BLaER1 (cell line): ENCODE measurements at regions not wholly inside any gene's neighbourhood (a gene's known extent, or its start where the extent isn't known, plus 50 kb on each side); places are given as distances from the start of the nearest gene placed in this dataset.

ENCODE experiments used
- H3K27ac ChIP-seq: shearing (Covaris generic); formaldehyde crosslinking; 2 replicates; pipeline ENCODE4 v1.8.1; 2022
- H3K27me3 ChIP-seq: shearing (Covaris generic); formaldehyde crosslinking; 2 replicates; pipeline ENCODE4 v1.8.1; 2022
- H3K36me3 ChIP-seq: shearing (Covaris generic); formaldehyde crosslinking; 2 replicates; pipeline ENCODE4 v1.8.1; 2022
- H3K4me1 ChIP-seq: shearing (Covaris generic); formaldehyde crosslinking; 2 replicates; pipeline ENCODE4 v1.8.1; 2022
- H3K4me2 ChIP-seq: shearing (Covaris generic); formaldehyde crosslinking; 2 replicates; pipeline ENCODE4 v1.8.1; 2022
- H3K4me3 ChIP-seq: shearing (Covaris generic); formaldehyde crosslinking; 2 replicates; pipeline ENCODE4 v1.8.1; 2022
- H3K9ac ChIP-seq: shearing (Covaris generic); formaldehyde crosslinking; 2 replicates; pipeline ENCODE4 v1.8.1; 2022
- H3K9me3 ChIP-seq: shearing (Covaris generic); formaldehyde crosslinking; 2 replicates; pipeline ENCODE4 v1.8.1; 2022
- H4K20me1 ChIP-seq: shearing (Covaris generic); formaldehyde crosslinking; 2 replicates; pipeline ENCODE4 v1.8.1; 2022
- Cebpa-rat ChIP-seq: shearing (Covaris generic); IDR thresholded peaks from 2 replicates; pipeline ENCODE4 v1.8.1; 2022

DNA sequence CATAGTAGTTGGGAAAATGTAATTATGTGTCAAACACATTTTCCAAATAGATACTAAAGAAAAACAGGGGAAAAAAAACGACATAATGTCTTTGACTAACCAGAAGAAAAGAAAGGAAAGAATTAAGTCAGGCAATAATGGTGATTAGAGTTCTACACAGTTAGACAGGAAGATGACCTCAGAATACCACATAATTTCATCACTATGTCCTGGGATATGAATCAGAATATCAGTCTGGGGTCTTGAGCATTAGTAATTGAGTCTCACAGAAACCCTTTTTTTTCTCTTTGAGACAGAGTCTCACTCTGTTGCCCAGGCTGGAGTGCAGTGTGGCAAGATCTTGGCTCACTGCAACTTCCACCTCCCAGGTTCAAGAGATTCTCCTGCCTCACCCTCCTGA, 503.4 kb downstream of the SLITRK1 start:
- Histone ChIP-seq H3K4me2 (no peak overlapping the region), H3K9ac (no peak overlapping the region), H3K27me3 (no peaks in the 10 kb centered on the region), H3K4me1 (no peaks in the 10 kb centered on the region), H3K9me3 (no peaks in the 10 kb centered on the region), H3K27ac (no peak overlapping the region), H3K36me3 (no peaks in the 10 kb centered on the region), H3K4me3 (no peak overlapping the region), H4K20me1 (no peaks in the 10 kb centered on the region)
- TF ChIP-seq Cebpa-rat, result no peak

- TF ChIP-seq Cebpa-rat, result no peak
- Histone ChIP-seq H3K4me3 (no peak overlapping the region), H3K4me1 (no peaks in the 10 kb centered on the region), H3K4me2 (no peak overlapping the region), H3K27ac (no peak overlapping the region), H3K36me3 (no peaks in the 10 kb centered on the region), H3K27me3 (no peaks in the 10 kb centered on the region), H4K20me1 (no peaks in the 10 kb centered on the region), H3K9ac (no peak overlapping the region), H3K9me3 (no peaks in the 10 kb centered on the region)
Observed at GRCh38 chr13:83377491-83377890, 504.8 kb downstream of the SLITRK1 start.

- H3K9ac ChIP-seq, result no peak overlapping the region
- H3K36me3 ChIP-seq, result no peaks in the 10 kb centered on the region
- H3K4me3 ChIP-seq, result no peak overlapping the region
- H4K20me1 ChIP-seq, result no peaks in the 10 kb centered on the region
- H3K27me3 ChIP-seq, result no peaks in the 10 kb centered on the region
- H3K27ac ChIP-seq, result no peak overlapping the region
- no peak overlapping the region for H3K4me2 ChIP-seq
- TF ChIP-seq Cebpa-rat, result no peak
- H3K9me3 ChIP-seq, result no peaks in the 10 kb centered on the region
- H3K4me1 ChIP-seq, result no peaks in the 10 kb centered on the region
Observed at GRCh38 chr13:83372786-83373185, 509.5 kb downstream of the SLITRK1 start.

GRCh38 chr13:83365723-83366122, 516.6 kb downstream of the SLITRK1 start:
- Histone ChIP-seq H3K27ac (no peak overlapping the region), H3K9ac (no peak overlapping the region), H3K36me3 (no peaks in the 10 kb centered on the region), H3K9me3 (no peaks in the 10 kb centered on the region), H4K20me1 (no peaks in the 10 kb centered on the region), H3K4me3 (no peak overlapping the region), H3K27me3 (no peaks in the 10 kb centered on the region), H3K4me1 (no peaks in the 10 kb centered on the region), H3K4me2 (no peak overlapping the region)
- no peak for TF ChIP-seq Cebpa-rat

DNA sequence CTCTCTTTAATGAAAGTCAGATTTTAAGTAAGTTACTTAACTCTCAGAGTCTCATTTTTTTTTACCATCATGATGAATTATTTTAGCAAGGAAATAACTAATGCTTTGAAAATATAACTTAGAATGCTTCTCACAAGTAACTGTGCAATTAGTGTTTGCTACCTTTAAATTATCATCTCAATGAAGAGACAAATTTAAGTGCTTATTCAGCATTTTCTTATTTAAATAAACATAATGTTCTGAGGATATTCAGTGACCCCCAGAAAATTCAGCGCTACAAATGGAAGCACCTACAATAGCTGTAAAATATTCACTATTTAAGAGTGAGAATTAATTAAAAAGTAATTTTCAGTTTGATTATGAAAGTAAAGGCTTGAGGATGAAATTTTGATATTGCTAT, 527.2 kb downstream of the SLITRK1 start:
- Histone ChIP-seq H3K4me2 (no peak overlapping the region), H3K27ac (no peak overlapping the region), H3K4me1 (no peaks in the 10 kb centered on the region), H3K4me3 (no peak overlapping the region), H3K27me3 (no peaks in the 10 kb centered on the region), H4K20me1 (no peaks in the 10 kb centered on the region), H3K9ac (no peak overlapping the region), H3K36me3 (no peaks in the 10 kb centered on the region), H3K9me3 (no peaks in the 10 kb centered on the region)
- no peak for TF ChIP-seq Cebpa-rat

- TF ChIP-seq Cebpa-rat, result no peak
- H3K4me3 ChIP-seq, result no peak overlapping the region
- H3K27me3 ChIP-seq, result no peaks in the 10 kb centered on the region
- H4K20me1 ChIP-seq, result no peaks in the 10 kb centered on the region
- H3K9me3 ChIP-seq, result no peaks in the 10 kb centered on the region
- H3K4me2 ChIP-seq, result no peak overlapping the region
- H3K27ac ChIP-seq, result no peak overlapping the region
- H3K36me3 ChIP-seq, result no peaks in the 10 kb centered on the region
- H3K4me1 ChIP-seq, result no peaks in the 10 kb centered on the region
- H3K9ac ChIP-seq, result no peak overlapping the region
Observed at GRCh38 chr13:83352391-83352790, 529.9 kb downstream of the SLITRK1 start.

DNA sequence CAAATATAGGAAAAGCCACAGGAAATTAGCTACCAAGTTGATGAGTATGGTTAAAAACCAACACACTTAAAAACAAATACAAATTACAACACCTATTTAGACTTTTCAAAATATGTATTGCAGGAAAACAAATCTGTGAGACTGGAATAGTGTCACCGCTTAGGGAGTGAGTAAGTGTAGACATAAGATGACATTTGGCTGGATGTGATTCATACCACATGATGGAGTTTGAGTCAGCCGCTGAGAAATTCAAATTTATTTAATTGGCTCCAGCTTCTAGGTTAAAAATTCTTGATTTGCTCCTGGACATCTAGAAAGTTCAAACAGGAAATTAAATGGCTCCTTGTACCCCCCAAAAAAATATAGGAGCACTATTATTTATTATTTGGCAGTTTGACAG, 531.7 kb downstream of the SLITRK1 start:
- Histone ChIP-seq H4K20me1 (no peaks in the 10 kb centered on the region), H3K4me1 (no peaks in the 10 kb centered on the region), H3K9ac (no peak overlapping the region), H3K36me3 (no peaks in the 10 kb centered on the region), H3K27me3 (no peaks in the 10 kb centered on the region), H3K4me3 (no peak overlapping the region), H3K4me2 (no peak overlapping the region), H3K27ac (no peak overlapping the region), H3K9me3 (no peaks in the 10 kb centered on the region)
- TF ChIP-seq Cebpa-rat, result no peak

DNA sequence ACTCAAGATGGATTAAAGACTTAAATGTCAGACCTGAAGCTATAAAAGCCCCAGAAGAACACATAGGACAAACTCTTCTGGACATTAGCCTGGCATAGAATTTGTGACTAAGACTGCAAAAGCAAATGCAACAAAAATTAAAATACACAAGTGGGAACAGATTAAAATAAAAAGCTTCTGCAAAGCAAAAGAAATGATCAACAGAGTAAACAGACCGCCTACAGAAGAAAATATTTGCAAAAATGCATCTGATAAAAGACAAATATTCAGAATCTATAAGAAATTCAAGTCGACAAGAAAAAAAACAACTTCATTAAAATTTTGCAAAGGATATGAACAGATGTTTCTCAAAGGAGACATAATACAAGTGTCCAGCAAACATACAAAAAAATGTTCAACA, 537.8 kb downstream of the SLITRK1 start:
- Histone ChIP-seq H3K9me3 (peaks cover 13% of the 10 kb centered on the region; the same call in 1 of the 2 replicates), H4K20me1 (no peaks in the 10 kb centered on the region), H3K27ac (no peak overlapping the region), H3K9ac (no peak overlapping the region), H3K4me2 (no peak overlapping the region), H3K27me3 (no peaks in the 10 kb centered on the region), H3K4me1 (no peaks in the 10 kb centered on the region), H3K4me3 (no peak overlapping the region), H3K36me3 (no peaks in the 10 kb centered on the region)
- no peak for TF ChIP-seq Cebpa-rat

DNA sequence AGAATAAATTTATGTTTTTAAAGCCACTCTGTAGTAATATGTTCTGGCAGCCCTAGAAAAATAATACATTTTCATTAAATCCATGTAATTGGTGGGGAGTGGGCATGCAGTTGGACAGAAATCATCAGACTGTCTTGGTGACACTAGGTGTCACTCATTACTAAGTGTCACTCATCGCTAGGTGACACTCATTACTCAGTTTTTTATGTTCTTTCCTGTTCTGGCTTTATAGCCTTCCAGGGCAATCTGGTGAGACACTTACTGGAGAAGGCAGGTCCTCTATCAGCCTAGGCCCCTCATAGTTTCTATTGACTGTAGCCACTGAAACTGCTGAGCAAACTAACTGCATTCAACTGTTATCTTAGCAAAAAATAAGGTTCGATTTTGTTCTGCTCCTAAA, 542.1 kb downstream of the SLITRK1 start:
- H3K27me3 ChIP-seq, result no peaks in the 10 kb centered on the region
- H3K4me2 ChIP-seq, result no peak overlapping the region
- H3K36me3 ChIP-seq, result no peaks in the 10 kb centered on the region
- no peak overlapping the region for H3K4me3 ChIP-seq
- H3K9me3 ChIP-seq, result peaks cover 13% of the 10 kb centered on the region; the same call in 1 of the 2 replicates
- no peak for TF ChIP-seq Cebpa-rat
- no peaks in the 10 kb centered on the region for H4K20me1 ChIP-seq
- no peak overlapping the region for H3K27ac ChIP-seq
- H3K9ac ChIP-seq, result no peak overlapping the region
- H3K4me1 ChIP-seq, result no peaks in the 10 kb centered on the region

- H3K4me1 ChIP-seq, result no peaks in the 10 kb centered on the region
- no peak for TF ChIP-seq Cebpa-rat
- no peaks in the 10 kb centered on the region for H3K9me3 ChIP-seq
- H3K4me3 ChIP-seq, result no peak overlapping the region
- H4K20me1 ChIP-seq, result no peaks in the 10 kb centered on the region
- H3K9ac ChIP-seq, result no peak overlapping the region
- H3K4me2 ChIP-seq, result no peak overlapping the region
- no peak overlapping the region for H3K27ac ChIP-seq
- no peaks in the 10 kb centered on the region for H3K36me3 ChIP-seq
- H3K27me3 ChIP-seq, result no peaks in the 10 kb centered on the region
Observed at GRCh38 chr13:83333614-83334388, 548.5 kb downstream of the SLITRK1 start.

- Histone ChIP-seq H3K27me3 (no peaks in the 10 kb centered on the region), H3K4me3 (no peak overlapping the region), H3K4me1 (no peaks in the 10 kb centered on the region), H3K9me3 (no peaks in the 10 kb centered on the region), H4K20me1 (no peaks in the 10 kb centered on the region), H3K27ac (no peak overlapping the region), H3K4me2 (no peak overlapping the region), H3K36me3 (no peaks in the 10 kb centered on the region), H3K9ac (no peak overlapping the region)
- TF ChIP-seq Cebpa-rat, result no peak
Observed at GRCh38 chr13:83332751-83333150, 549.5 kb downstream of the SLITRK1 start.
